ENCODE measurements at regions not wholly inside any gene's neighbourhood (a gene's known extent, or its start where the extent isn't known, plus 50 kb on each side); places are given as distances from the start of the nearest gene placed in this dataset.

- no peak for DNase-seq (ENCODE audit: low read depth, low spot score)
Observed at GRCh38 chr20:11041396-11041795, 367.6 kb upstream of the JAG1 start.

DNA sequence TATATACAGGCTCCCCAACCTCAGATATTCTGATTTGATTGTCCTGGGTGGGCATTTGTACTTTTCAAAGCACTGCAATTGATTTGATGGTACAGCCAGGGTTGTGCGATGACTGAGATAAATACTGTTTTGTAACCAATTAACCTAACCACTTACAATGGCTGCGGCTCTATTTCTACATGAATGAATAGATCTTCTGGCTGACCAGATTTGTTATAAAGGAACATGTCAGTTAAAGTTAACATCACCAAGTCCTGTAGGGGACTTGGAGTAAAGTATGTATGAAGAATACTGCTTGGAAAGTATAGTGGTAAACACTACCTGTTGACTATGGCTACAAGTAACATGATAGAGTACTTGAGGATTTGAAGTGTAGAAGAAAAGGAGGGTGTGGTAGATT lies 369.2 kb upstream of the JAG1 start:
- no peak for DNase-seq (ENCODE audit: low read depth, low spot score)

DNA sequence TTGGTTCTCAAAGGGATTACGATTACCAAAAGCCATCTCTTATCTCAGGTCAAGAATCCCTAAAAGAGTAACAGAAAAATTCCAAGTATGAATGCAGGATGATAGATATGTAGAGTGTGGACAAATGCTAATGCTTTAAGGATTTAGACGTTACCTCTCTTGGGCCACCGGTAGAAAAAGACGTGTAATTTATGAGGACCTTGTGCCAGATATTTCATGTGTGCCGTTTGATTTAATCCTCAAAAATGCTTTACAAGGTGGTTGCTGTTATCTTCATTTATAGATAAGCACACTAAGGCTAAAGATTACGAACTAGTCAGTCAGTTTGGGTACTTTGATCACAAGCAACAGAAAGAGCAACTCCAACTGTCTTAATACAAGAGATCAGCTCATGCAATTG lies 370.8 kb upstream of the JAG1 start:
- no peak for DNase-seq (ENCODE audit: low read depth, low spot score)

GRCh38 chr20:11045412-11046175 lies 371.8 kb upstream of the JAG1 start:
- DNase-seq (ENCODE audit: low read depth, low spot score): no peak

GRCh38 chr20:11047559-11047958 lies 373.8 kb upstream of the JAG1 start:
- no peak for DNase-seq (ENCODE audit: low read depth, low spot score)

GRCh38 chr20:11048739-11049138 lies 374.9 kb upstream of the JAG1 start:
- no peak for DNase-seq (ENCODE audit: low read depth, low spot score)

- no peak for DNase-seq (ENCODE audit: low read depth, low spot score)
Observed at GRCh38 chr20:11050350-11050749, 376.6 kb upstream of the JAG1 start.

GRCh38 chr20:11051136-11051535 lies 377.3 kb upstream of the JAG1 start:
- DNase-seq (ENCODE audit: low read depth, low spot score): no peak

DNA sequence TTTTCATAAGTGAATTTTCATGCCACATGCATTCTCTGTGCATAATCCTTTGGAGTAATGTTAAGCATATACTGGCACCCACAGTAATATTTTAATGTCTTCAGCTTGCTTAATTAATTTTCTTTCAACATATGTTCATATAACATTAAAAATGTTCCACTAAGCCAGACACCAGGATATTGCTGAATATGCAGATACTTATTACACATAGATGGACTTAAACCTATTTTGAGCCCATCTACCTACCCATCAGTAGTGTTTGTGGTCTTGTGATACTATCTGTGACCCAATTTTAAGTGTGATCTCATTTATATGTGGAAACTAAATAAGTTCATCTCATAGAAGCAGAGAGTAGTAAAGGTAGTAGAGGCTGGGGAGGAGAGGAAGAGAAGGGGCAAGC lies 379.5 kb upstream of the JAG1 start:
- no peak for DNase-seq (ENCODE audit: low read depth, low spot score)

GRCh38 chr20:11054266-11054993 lies 380.6 kb upstream of the JAG1 start:
- DNase-seq (ENCODE audit: low read depth, low spot score): no peak

DNA sequence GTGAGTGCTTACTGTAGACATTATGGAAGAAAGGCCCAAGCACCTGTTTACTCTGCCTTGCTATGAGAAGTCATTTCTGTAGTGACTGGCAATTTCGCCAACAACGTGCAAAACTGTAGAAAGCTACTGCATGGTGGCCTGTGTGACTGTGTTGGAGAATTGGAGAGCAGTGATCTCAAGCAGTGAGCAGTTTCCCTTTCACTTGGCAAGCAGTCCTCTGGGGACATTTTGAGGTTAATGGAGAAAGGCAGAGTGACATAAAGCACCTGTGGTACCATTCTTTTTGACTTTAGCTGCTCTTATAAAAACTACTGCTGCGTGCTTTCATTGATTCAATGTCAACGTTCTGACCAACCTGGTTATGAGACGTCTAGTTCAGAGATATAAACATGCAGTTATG lies 382.6 kb upstream of the JAG1 start:
- DNase-seq (ENCODE audit: low read depth, low spot score): no peak

DNA sequence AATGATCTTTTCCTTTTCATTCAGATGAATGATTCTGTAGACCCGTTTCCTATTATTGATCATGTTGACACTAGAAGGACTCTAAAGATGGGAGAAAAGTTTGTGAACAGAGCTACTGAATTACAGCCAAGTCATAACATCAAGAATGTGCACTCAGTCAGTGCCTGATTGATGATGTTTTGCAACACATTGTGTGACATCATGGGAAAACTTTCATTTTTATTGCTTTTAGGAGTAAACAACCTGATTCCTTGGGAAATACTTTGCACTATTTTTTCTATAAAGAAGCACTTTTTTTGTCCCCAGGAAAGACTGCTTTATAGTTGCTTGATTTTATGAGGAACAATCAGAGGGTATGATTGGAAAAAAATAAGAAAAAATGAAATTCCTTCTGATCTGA lies 383.8 kb upstream of the JAG1 start:
- no peak for DNase-seq (ENCODE audit: low read depth, low spot score)

DNA sequence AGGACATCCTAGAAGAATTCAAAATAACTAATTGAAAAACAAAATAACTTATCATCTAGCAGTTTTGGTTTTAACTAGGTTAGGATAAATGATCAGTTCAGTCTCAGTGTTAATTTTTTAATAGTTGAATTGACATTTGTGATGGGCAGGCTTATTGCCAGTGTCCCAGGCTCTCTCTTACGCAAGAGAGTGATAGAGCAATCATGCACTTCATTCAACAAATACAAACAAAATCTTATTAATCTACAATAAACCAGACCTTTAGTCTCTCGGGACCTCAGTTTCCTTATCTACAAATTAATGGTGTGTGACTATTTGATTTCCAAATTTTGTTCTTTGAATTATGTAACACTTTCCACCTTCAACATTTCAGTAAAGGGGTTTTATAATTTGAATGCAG lies 385.9 kb upstream of the JAG1 start:
- no peak for DNase-seq (ENCODE audit: low read depth, low spot score)

GRCh38 chr20:11060423-11061185 lies 386.8 kb upstream of the JAG1 start:
- no peak for DNase-seq (ENCODE audit: low read depth, low spot score)

DNA sequence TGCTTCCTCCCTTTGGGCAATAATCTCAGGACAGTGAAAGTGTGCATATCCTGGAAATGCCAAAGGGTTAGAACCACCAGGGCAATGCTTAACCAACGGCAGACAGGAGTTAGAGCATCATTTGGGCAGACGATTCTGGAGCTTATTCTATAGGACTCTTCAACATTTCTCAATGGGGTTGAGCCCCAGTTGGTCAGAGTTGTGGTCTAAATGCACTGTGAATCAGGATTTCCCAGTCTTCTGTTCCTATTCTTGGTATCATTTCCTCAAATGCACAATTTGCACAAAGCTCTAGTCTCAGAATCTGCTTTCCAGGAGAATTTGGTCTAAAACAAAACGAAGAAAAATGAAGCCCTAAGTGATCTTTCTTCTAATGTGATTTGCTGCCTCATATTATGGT lies 389.6 kb upstream of the JAG1 start:
- DNase-seq (ENCODE audit: low read depth, low spot score): no peak

GRCh38 chr20:11064946-11065345 lies 391.1 kb upstream of the JAG1 start:
- no peak for DNase-seq (ENCODE audit: low read depth, low spot score)

- no peak for DNase-seq (ENCODE audit: low read depth, low spot score)
Observed at GRCh38 chr20:11067359-11067758, 393.6 kb upstream of the JAG1 start.

- DNase-seq (ENCODE audit: low read depth, low spot score): no peak
Observed at GRCh38 chr20:11072982-11073381, 399.2 kb upstream of the JAG1 start.

DNA sequence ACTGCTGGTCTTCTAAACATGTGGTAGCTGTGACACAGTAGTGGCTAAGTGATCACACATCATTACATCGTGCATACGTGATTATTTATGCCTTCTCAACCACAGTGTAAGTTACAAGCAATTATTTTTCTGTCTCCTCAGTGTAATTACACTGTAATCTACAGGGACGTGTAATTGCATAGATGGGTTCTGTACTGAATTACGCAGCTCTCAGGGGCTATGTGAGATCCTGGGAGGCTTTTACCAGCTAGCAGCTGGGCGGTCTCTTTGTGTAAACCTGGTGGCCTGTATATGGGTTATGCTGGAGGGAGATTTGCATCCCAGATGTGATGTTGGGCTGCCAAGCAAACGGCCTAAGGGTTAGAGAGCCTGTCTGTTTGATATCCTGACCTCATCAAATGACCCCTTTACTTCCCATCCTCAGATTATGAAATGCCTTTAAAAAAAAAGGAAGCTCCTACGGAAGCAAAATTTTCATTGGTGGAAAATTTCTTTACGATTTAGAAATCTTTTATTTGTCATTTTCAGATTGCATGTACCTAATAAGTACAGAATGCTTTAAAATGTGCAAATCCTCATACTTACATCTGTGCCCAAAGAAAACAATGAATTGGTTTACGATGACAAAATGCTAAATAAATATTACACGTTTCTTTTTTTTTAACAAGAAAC lies 402.8 kb upstream of the JAG1 start:
- no peak for DNase-seq (ENCODE audit: low read depth, low spot score)

GRCh38 chr20:11077226-11077625 lies 403.4 kb upstream of the JAG1 start:
- no peak for DNase-seq (ENCODE audit: low read depth, low spot score)

GRCh38 chr20:11080010-11080409 lies 406.2 kb upstream of the JAG1 start:
- no peak for DNase-seq (ENCODE audit: low read depth, low spot score)

- peak; percentile 6 for DNase-seq (ENCODE audit: low read depth, low spot score)
Observed at GRCh38 chr20:11080781-11081377, 407.1 kb upstream of the JAG1 start.

Measured in smooth muscle cell of the brain vasculature (primary cell).